ENCODE measurements at regions not wholly inside any gene's neighbourhood (a gene's known extent, or its start where the extent isn't known, plus 50 kb on each side); places are given as distances from the start of the nearest gene placed in this dataset.
"Not testable (repeated sequence)": the region's sequence is repeated elsewhere in the genome, so short reads cannot be mapped to it uniquely, and the experiment has no call there.

GRCh38 chr10:27388761-27389399, 115.2 kb upstream of the RAB18 start:
- DNase-seq = no peak

- DNase-seq = no peak
These were observed 120.2 kb upstream of the RAB18 start for GRCh38 chr10:27383595-27384542.

GRCh38 chr10:27382176-27382575, 121.9 kb upstream of the RAB18 start:
- no peak for DNase-seq

- no peak for DNase-seq
These were observed 123.2 kb upstream of the RAB18 start for GRCh38 chr10:27380929-27381358.

- DNase-seq = not testable (repeated sequence)
These were observed 125.1 kb upstream of the RAB18 start for GRCh38 chr10:27379041-27379440.

- DNase-seq = no peak
These were observed 130.4 kb upstream of the RAB18 start for GRCh38 chr10:27373566-27374160.

GRCh38 chr10:27372095-27372494, 131.5 kb upstream of the ACBD5 start:
- no peak for DNase-seq

GRCh38 chr10:27371375-27371774, 130.8 kb upstream of the ACBD5 start:
- DNase-seq = not testable (repeated sequence)

- peak in 2 of 6 experiments; percentile 14 for DNase-seq
These were observed 129.3 kb upstream of the ACBD5 start for GRCh38 chr10:27369880-27370279.

GRCh38 chr10:27368706-27369105, 128.1 kb upstream of the ACBD5 start:
- no peak for DNase-seq

- DNase-seq = no peak
These were observed 126.2 kb upstream of the ACBD5 start for GRCh38 chr10:27366769-27367168.

- DNase-seq = no peak
These were observed 123.4 kb upstream of the ACBD5 start for GRCh38 chr10:27364028-27364427.

GRCh38 chr10:27360581-27361172, 120.1 kb upstream of the ACBD5 start:
- DNase-seq = peak; percentile 64 to 85 (median 74)

- DNase-seq = no peak
These were observed 119.3 kb upstream of the ACBD5 start for GRCh38 chr10:27359792-27360355.

GRCh38 chr10:27356738-27357137, 116.1 kb upstream of the ACBD5 start:
- no peak for DNase-seq

- no peak for DNase-seq
These were observed 115.4 kb upstream of the ACBD5 start for GRCh38 chr10:27355918-27356573.

GRCh38 chr10:27354643-27355270, 114.2 kb upstream of the ACBD5 start:
- peak in 2 of 6 experiments; percentile 7 to 12 for DNase-seq

- not testable (repeated sequence) for DNase-seq
These were observed 113.5 kb upstream of the ACBD5 start for GRCh38 chr10:27354100-27354499.

- no peak for DNase-seq
These were observed 109.4 kb upstream of the ACBD5 start for GRCh38 chr10:27349987-27350386.

- DNase-seq = not testable (repeated sequence)
These were observed 107.2 kb upstream of the ACBD5 start for GRCh38 chr10:27347827-27348207.

- DNase-seq = no peak
These were observed 104.9 kb upstream of the ACBD5 start for GRCh38 chr10:27345455-27345920.
